H9 (cell line): ENCODE measurements at regions not wholly inside any gene's neighbourhood (a gene's known extent, or its start where the extent isn't known, plus 50 kb on each side); places are given as distances from the start of the nearest gene placed in this dataset.

Experiments used
- DNase-seq: peaks from one replicate; pipeline ENCODE4 v3.0.0-alpha.2; 2017
- H2AFZ ChIP-seq: one replicate; pipeline ENCODE4 v1.6.1; 2013; ENCODE audit warnings: mild to moderate bottlenecking, low read length, control low read depth, moderate library complexity
- H2AK5ac ChIP-seq: 2 replicates; pipeline ENCODE4 v1.6.1; 2013; ENCODE audit warnings: low read length, control low read depth, mixed read lengths; ENCODE audit not compliant: insufficient read length
- H2BK120ac ChIP-seq: one replicate; pipeline ENCODE4 v1.6.1; 2013; ENCODE audit warnings: low read depth, mild to moderate bottlenecking, low read length, control low read depth, inconsistent platforms; ENCODE audit not compliant: poor library complexity, severe bottlenecking
- H2BK12ac ChIP-seq: 2 replicates; pipeline ENCODE4 v1.6.1; 2013; ENCODE audit warnings: low read length, control low read depth, mixed read lengths, low read depth; ENCODE audit not compliant: insufficient read length
- H2BK15ac ChIP-seq: 2 replicates; pipeline ENCODE4 v1.6.1; 2013; ENCODE audit warnings: low read depth, low read length, control low read depth
- H2BK20ac ChIP-seq: one replicate; pipeline ENCODE4 v1.6.1; 2013; ENCODE audit warnings: low read depth, mild to moderate bottlenecking, low read length, control low read depth, inconsistent platforms; ENCODE audit not compliant: poor library complexity, severe bottlenecking
- H2BK5ac ChIP-seq: 2 replicates; pipeline ENCODE4 v1.6.1; 2013; ENCODE audit warnings: low read length, control low read depth, mixed read lengths; ENCODE audit not compliant: insufficient read length
- H3K14ac ChIP-seq: 2 replicates; pipeline ENCODE4 v1.6.1; 2013; ENCODE audit warnings: low read length, control low read depth; ENCODE audit not compliant: insufficient read depth
- H3K18ac ChIP-seq: 2 replicates; pipeline ENCODE4 v1.6.1; 2013; ENCODE audit warnings: low read depth, mild to moderate bottlenecking, mixed read lengths, low read length, control low read depth; ENCODE audit not compliant: insufficient read length
- H3K23ac ChIP-seq: 2 replicates; pipeline ENCODE4 v1.6.1; 2013; ENCODE audit warnings: low read length, control low read depth, mixed read lengths, low read depth; ENCODE audit not compliant: insufficient read length
- H3K23me2 ChIP-seq: 2 replicates; pipeline ENCODE4 v1.6.1; 2013; ENCODE audit warnings: low read depth, mild to moderate bottlenecking, mixed read lengths, low read length, control low read depth; ENCODE audit not compliant: insufficient read length, poor library complexity, severe bottlenecking
- H3K27ac ChIP-seq: 2 replicates; pipeline ENCODE4 v1.5.1; 2013; ENCODE audit warnings: low read length, control low read depth, mixed read lengths, low read depth; ENCODE audit not compliant: insufficient read length
- H3K27me3 ChIP-seq: 2 replicates; pipeline ENCODE4 v1.6.1; 2013; ENCODE audit warnings: low read length, control low read depth, inconsistent platforms; ENCODE audit not compliant: insufficient read depth
- H3K4ac ChIP-seq: 2 replicates; pipeline ENCODE4 v1.6.1; 2013; ENCODE audit warnings: low read depth, mild to moderate bottlenecking, control low read depth, inconsistent platforms, low read length, moderate library complexity
- H3K4me1 ChIP-seq: 2 replicates; pipeline ENCODE4 v1.6.1; 2013; ENCODE audit warnings: low read length, control low read depth, inconsistent platforms; ENCODE audit not compliant: insufficient read depth
- H3K4me2 ChIP-seq: 2 replicates; pipeline ENCODE4 v1.6.1; 2013; ENCODE audit warnings: low read length, control low read depth, mixed read lengths; ENCODE audit not compliant: insufficient read length, insufficient read depth
- H3K56ac ChIP-seq: 2 replicates; pipeline ENCODE4 v1.6.1; 2013; ENCODE audit warnings: low read depth, mild to moderate bottlenecking, mixed read lengths, low read length, control low read depth; ENCODE audit not compliant: insufficient read length
- H3K79me1 ChIP-seq: 2 replicates; pipeline ENCODE4 v1.6.1; 2013; ENCODE audit warnings: low read depth, mild to moderate bottlenecking, moderate library complexity, low read length, control low read depth, inconsistent platforms; ENCODE audit not compliant: insufficient read depth, poor library complexity, severe bottlenecking
- H3K79me2 ChIP-seq: 2 replicates; pipeline ENCODE4 v1.6.1; 2013; ENCODE audit warnings: low read length, control low read depth, inconsistent platforms; ENCODE audit not compliant: insufficient read depth
- H3K9ac ChIP-seq: 2 replicates; pipeline ENCODE4 v1.6.1; 2013; ENCODE audit warnings: low read length, control low read depth, mixed read lengths; ENCODE audit not compliant: insufficient read length; ENCODE audit errors: extremely low read depth
- H3K9me3 ChIP-seq: one replicate; pipeline ENCODE4 v1.6.1; 2013; ENCODE audit warnings: low read depth, low read length, inconsistent platforms; ENCODE audit not compliant: control insufficient read depth
- H3T11ph ChIP-seq: one replicate; pipeline ENCODE4 v1.6.1; 2013; ENCODE audit warnings: mild to moderate bottlenecking, low read length, control low read depth, inconsistent platforms
- H4K20me1 ChIP-seq: one replicate; pipeline ENCODE4 v1.6.1; 2013; ENCODE audit not compliant: control insufficient read depth, insufficient read length, insufficient read depth
- H4K5ac ChIP-seq: 2 replicates; pipeline ENCODE4 v1.6.1; 2013; ENCODE audit warnings: low read depth, mild to moderate bottlenecking, mixed read lengths, low read length, control low read depth; ENCODE audit not compliant: insufficient read length
- H4K8ac ChIP-seq: replicated peaks from 2 replicates; pipeline ENCODE4 v1.6.1; 2013; ENCODE audit warnings: low read length, control low read depth, mixed read lengths, low read depth; ENCODE audit not compliant: insufficient read length
- H4K91ac ChIP-seq: 2 replicates; pipeline ENCODE4 v1.6.1; 2013; ENCODE audit warnings: low read depth, mild to moderate bottlenecking, moderate library complexity, mixed read lengths, low read length, control low read depth; ENCODE audit not compliant: insufficient read length
- H3K27ac Mint-ChIP-seq, 3 experiments: 2 replicates in 2 of 3; 3 replicates in 1 of 3; pipeline ENCODE4 v1.8.0; 2020 to 2021; ENCODE audit warnings: mixed read lengths in 3 of 3, mild to moderate bottlenecking in 1 of 3, moderate library complexity in 1 of 3
- H3K27me3 Mint-ChIP-seq: 2 replicates; pipeline ENCODE4 v1.8.0; 2021; ENCODE audit warnings: low read depth, mild to moderate bottlenecking, moderate library complexity, mixed read lengths
- H3K36me3 Mint-ChIP-seq, 3 experiments: 2 replicates in 2 of 3; 3 replicates in 1 of 3; pipeline ENCODE4 v1.8.0; 2020 to 2021; ENCODE audit warnings: low read depth in 3 of 3, mixed read lengths in 3 of 3; ENCODE audit not compliant: insufficient read depth in 1 of 3
- H3K4me1 Mint-ChIP-seq, 2 experiments: 2 replicates each; pipeline ENCODE4 v1.8.0; 2020; ENCODE audit warnings: mixed read lengths in 2 of 2
- H3K4me3 Mint-ChIP-seq, 2 experiments: 2 replicates in 1 of 2; 3 replicates in 1 of 2; pipeline ENCODE4 v1.8.0; 2020 to 2021; ENCODE audit warnings: mild to moderate bottlenecking in 2 of 2, mixed read lengths in 2 of 2, moderate library complexity in 1 of 2
- H3K9me3 Mint-ChIP-seq, 2 experiments: 2 replicates in 1 of 2; 3 replicates in 1 of 2; pipeline ENCODE4 v1.8.0; 2020; ENCODE audit warnings: mild to moderate bottlenecking in 2 of 2, mixed read lengths in 2 of 2, moderate library complexity in 1 of 2
- WGBS: extraction: QIAGEN DNeasy Blood & Tissue Kit; methylation state at CpG from one replicate; pipeline ENCODE4 v1.1.7; 2013; ENCODE audit warnings: missing lambda C conversion rate, low lambda C conversion rate, mixed read lengths; ENCODE audit not compliant: insufficient read length; ENCODE audit errors: extremely low coverage; 5-methylcytosine and 5-hydroxymethylcytosine counted together
- TF ChIP-seq, protein P1 (sequence below): fragments of 200-600 bp; sonication (generic); conservative IDR thresholded peaks from 3 replicates; pipeline ENCODE4 v1.8.0; 2021; ENCODE audit warnings: antibody characterized with exemption, mild to moderate bottlenecking

DNA sequence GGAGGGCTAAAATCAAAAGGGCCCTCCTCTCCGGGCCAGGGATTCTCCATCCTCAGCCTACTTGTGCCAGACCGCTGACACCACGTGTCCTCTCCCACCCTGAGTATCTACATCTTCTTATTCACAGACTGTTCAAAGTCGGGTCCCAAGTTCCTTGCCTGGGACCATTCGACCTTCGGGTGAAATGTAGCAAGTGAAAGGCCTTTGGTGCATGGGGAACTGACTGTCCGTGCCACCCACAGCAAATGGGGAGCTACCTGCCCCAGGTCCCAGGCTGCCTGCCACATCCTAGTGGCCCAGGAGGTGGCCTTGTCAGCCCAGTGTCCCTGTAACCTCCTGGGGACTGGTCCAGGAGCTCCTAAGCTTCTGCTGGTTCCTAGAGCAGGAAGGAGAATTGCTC, 67.3 kb downstream of the RTL6 start:
- no peaks in the 10 kb centered on the region for H4K20me1 ChIP-seq
- no peak overlapping the region for H3K18ac ChIP-seq
- no peak overlapping the region for H3K4me2 ChIP-seq
- Mint-ChIP-seq H3K9me3 (no peaks in the 10 kb centered on the region), H3K36me3 (no peaks in the 10 kb centered on the region), H3K27me3 (no peaks in the 10 kb centered on the region; the same call in 1 of the 2 replicates), H3K4me3 (no peak overlapping the region), H3K4me1 (peaks cover 17 to 21% of the 10 kb centered on the region in 2 experiments), H3K27ac (no peak overlapping the region)
- H3K23me2 ChIP-seq: no peaks in the 10 kb centered on the region
- H2BK5ac ChIP-seq: no peak overlapping the region
- H2AFZ ChIP-seq: no peak overlapping the region
- no CpG with 5 or more reads among the region's 7 CpGs for WGBS
- no peak overlapping the region for H4K91ac ChIP-seq
- H3K79me1 ChIP-seq: no peaks in the 10 kb centered on the region
- no peak overlapping the region for H2BK15ac ChIP-seq
- no peak overlapping the region for H2BK120ac ChIP-seq
- no peaks in the 10 kb centered on the region for H3K79me2 ChIP-seq
- H2AK5ac ChIP-seq: no peak overlapping the region
- no peaks in the 10 kb centered on the region for H3K9me3 ChIP-seq
- H2BK20ac ChIP-seq: no peak overlapping the region
- no peak overlapping the region for H3K14ac ChIP-seq
- H3K23ac ChIP-seq: no peak overlapping the region
- peaks cover 4% of the 10 kb centered on the region; the same call in 1 of the 2 replicates for H3K4me1 ChIP-seq
- no peak for DNase-seq
- TF ChIP-seq, protein P1, sequence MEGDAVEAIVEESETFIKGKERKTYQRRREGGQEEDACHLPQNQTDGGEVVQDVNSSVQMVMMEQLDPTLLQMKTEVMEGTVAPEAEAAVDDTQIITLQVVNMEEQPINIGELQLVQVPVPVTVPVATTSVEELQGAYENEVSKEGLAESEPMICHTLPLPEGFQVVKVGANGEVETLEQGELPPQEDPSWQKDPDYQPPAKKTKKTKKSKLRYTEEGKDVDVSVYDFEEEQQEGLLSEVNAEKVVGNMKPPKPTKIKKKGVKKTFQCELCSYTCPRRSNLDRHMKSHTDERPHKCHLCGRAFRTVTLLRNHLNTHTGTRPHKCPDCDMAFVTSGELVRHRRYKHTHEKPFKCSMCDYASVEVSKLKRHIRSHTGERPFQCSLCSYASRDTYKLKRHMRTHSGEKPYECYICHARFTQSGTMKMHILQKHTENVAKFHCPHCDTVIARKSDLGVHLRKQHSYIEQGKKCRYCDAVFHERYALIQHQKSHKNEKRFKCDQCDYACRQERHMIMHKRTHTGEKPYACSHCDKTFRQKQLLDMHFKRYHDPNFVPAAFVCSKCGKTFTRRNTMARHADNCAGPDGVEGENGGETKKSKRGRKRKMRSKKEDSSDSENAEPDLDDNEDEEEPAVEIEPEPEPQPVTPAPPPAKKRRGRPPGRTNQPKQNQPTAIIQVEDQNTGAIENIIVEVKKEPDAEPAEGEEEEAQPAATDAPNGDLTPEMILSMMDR: no peak
- no peaks in the 10 kb centered on the region for H3K27me3 ChIP-seq
- H4K8ac ChIP-seq: no peak overlapping the region
- H3T11ph ChIP-seq: no peak overlapping the region
- no peak overlapping the region for H3K27ac ChIP-seq
- H3K4ac ChIP-seq: no peak overlapping the region
- no peak overlapping the region for H4K5ac ChIP-seq
- no peak overlapping the region for H2BK12ac ChIP-seq
- H3K9ac ChIP-seq: no peak overlapping the region
- H3K56ac ChIP-seq: no peak overlapping the region
